ENCODE measurements at regions not wholly inside any gene's neighbourhood (a gene's known extent, or its start where the extent isn't known, plus 50 kb on each side); places are given as distances from the start of the nearest gene placed in this dataset.

GRCh38 chr9:83147315-83148149 lies 84.6 kb upstream of the RASEF start:
- TF ChIP-seq ZNF592 (IDR thresholded peaks at IDR 0.05) (no peak), EP300 (IDR thresholded peaks at IDR 0.05; ENCODE audit: borderline replicate concordance in 1 of 2, control insufficient read depth in 1 of 2, low read depth in 2 of 2, low read length in 2 of 2) (no peak), SRF (IDR thresholded peaks at IDR 0.05; ENCODE audit: low read depth in 2 of 2, low read length in 2 of 2) (no peak), CTCF (IDR thresholded peaks at IDR 0.05 in 2 of 3, conservative IDR thresholded peaks at IDR 0.05 in 1 of 3; ENCODE audit: control insufficient read depth in 2 of 3, extremely low read depth in 1 of 3, insufficient read depth in 1 of 3, low read depth in 3 of 3, low read length in 3 of 3) (no peak), YY1 (IDR thresholded peaks at IDR 0.05; ENCODE audit: low read depth, low read length) (no peak), GATAD2B (conservative IDR thresholded peaks at IDR 0.05; ENCODE audit: low read depth) (no peak), EZH2 (IDR thresholded peaks at IDR 0.05; ENCODE audit: borderline replicate concordance, control insufficient read depth, low read depth, low read length) (no peak), SMARCA5 (IDR thresholded peaks at IDR 0.05) (no peak), SP1 (IDR thresholded peaks at IDR 0.05; ENCODE audit: low read depth, low read length) (no peak), REST (IDR thresholded peaks at IDR 0.05; ENCODE audit: low read depth, low read length) (no peak), NFXL1 (IDR thresholded peaks at IDR 0.05; ENCODE audit: borderline replicate concordance) (no peak), ZNF274 (IDR thresholded peaks at IDR 0.05; ENCODE audit: insufficient read depth, insufficient read length) (no peak), POLR2A (IDR thresholded peaks at IDR 0.05; ENCODE audit: low read depth, low read length) (no peak), SIX5 (IDR thresholded peaks at IDR 0.05; ENCODE audit: low read depth, low read length, severe bottlenecking) (no peak)

All from GM12878 (cell line).